Activated CD8-positive, alpha-beta T cell treated with anti-CD3 and anti-CD28 coated beads for 36 hours (primary cell): ENCODE measurements at regions not wholly inside any gene's neighbourhood (a gene's known extent, or its start where the extent isn't known, plus 50 kb on each side); places are given as distances from the start of the nearest gene placed in this dataset.

Experiments
- ATAC-seq: fragments of 200-7000 bp; cut with Tn5 transposase; one replicate; pipeline ENCODE4 v1.10.0; 2021; ENCODE audit warnings: mild to moderate bottlenecking, moderate library complexity
- CTCF ChIA-PET: fragments of 350-600 bp; sonication (Branson Sonifier 250); formaldehyde crosslinking; loops from one replicate; lab custom pipeline; 2021; ENCODE audit warnings: antibody characterized with exemption; lab: Charles Lee
- POLR2A ChIA-PET: fragments of 350-600 bp; sonication (Branson Sonifier 250); formaldehyde crosslinking; loops from one replicate; lab custom pipeline; 2021; ENCODE audit warnings: antibody characterized with exemption; lab: Charles Lee
- DNase-seq: peaks from one replicate; pipeline ENCODE4 v3.0.0-alpha.2; 2020
- H3K27ac Mint-ChIP-seq: one replicate; pipeline ENCODE4 v1.8.0; 2021; ENCODE audit warnings: mild to moderate bottlenecking, mixed read lengths
- H3K27me3 Mint-ChIP-seq: one replicate; pipeline ENCODE4 v1.8.0; 2021; ENCODE audit warnings: mixed read lengths
- H3K36me3 Mint-ChIP-seq: one replicate; pipeline ENCODE4 v1.8.0; 2021; ENCODE audit warnings: low read depth, mixed read lengths
- H3K4me1 Mint-ChIP-seq: one replicate; pipeline ENCODE4 v1.8.0; 2021; ENCODE audit warnings: low read depth, mixed read lengths
- H3K4me3 Mint-ChIP-seq: one replicate; pipeline ENCODE4 v1.8.0; 2021; ENCODE audit warnings: mild to moderate bottlenecking, moderate library complexity, mixed read lengths
- H3K9me3 Mint-ChIP-seq: one replicate; pipeline ENCODE4 v1.8.0; 2021; ENCODE audit warnings: mixed read lengths
- CTCF ChIP-seq: fragments of 200-600 bp; IDR thresholded peaks from one replicate; pipeline ENCODE4 v1.8.0; 2022; ENCODE audit warnings: antibody characterized with exemption, mild to moderate bottlenecking
- intact Hi-C: fragments of 100-400 bp; cut with micrococcal nuclease; formaldehyde crosslinking; loops from one replicate; pipeline ENCODE4 v1.10.0; 2022

GRCh38 chr16:76724181-76724580 lies 447.0 kb downstream of the CNTNAP4 start:
- H3K9me3 Mint-ChIP-seq: peaks cover 2% of the 10 kb centered on the region
- POLR2A ChIA-PET: no interaction called here
- intact Hi-C loops: no loop called here
- CTCF ChIA-PET: no interaction called here
- H3K36me3 Mint-ChIP-seq: no peaks in the 10 kb centered on the region
- H3K27me3 Mint-ChIP-seq: no peaks in the 10 kb centered on the region
- H3K4me1 Mint-ChIP-seq: no peaks in the 10 kb centered on the region
- ATAC-seq: no peak
- no peak for TF ChIP-seq CTCF
- no peak overlapping the region for H3K4me3 Mint-ChIP-seq
- no peak for DNase-seq
- no peak overlapping the region for H3K27ac Mint-ChIP-seq

- ChIA-PET POLR2A (no interaction called here), CTCF (no interaction called here)
- Mint-ChIP-seq H3K9me3 (no peaks in the 10 kb centered on the region), H3K27ac (no peak overlapping the region), H3K36me3 (no peaks in the 10 kb centered on the region), H3K4me1 (no peaks in the 10 kb centered on the region), H3K4me3 (no peak overlapping the region), H3K27me3 (no peaks in the 10 kb centered on the region)
- no peak for TF ChIP-seq CTCF
- intact Hi-C loops: no loop called here
- ATAC-seq: no peak
- no peak for DNase-seq
Observed at GRCh38 chr16:76729525-76729924, 452.3 kb downstream of the CNTNAP4 start.

GRCh38 chr16:76732894-76733293 lies 455.7 kb downstream of the CNTNAP4 start:
- ATAC-seq: no peak

GRCh38 chr16:76741623-76742022 lies 449.4 kb upstream of the MON1B start:
- no peak overlapping the region for H3K27ac Mint-ChIP-seq
- H3K4me1 Mint-ChIP-seq: no peaks in the 10 kb centered on the region
- H3K4me3 Mint-ChIP-seq: no peak overlapping the region
- H3K36me3 Mint-ChIP-seq: no peaks in the 10 kb centered on the region
- H3K27me3 Mint-ChIP-seq: no peaks in the 10 kb centered on the region
- no peak for DNase-seq
- no peak for ATAC-seq
- intact Hi-C loops: no loop called here
- POLR2A ChIA-PET: no interaction called here
- no peak for TF ChIP-seq CTCF
- CTCF ChIA-PET: no interaction called here
- H3K9me3 Mint-ChIP-seq: peaks cover 18% of the 10 kb centered on the region

More at GRCh38 chr16:76732894-76733293, 455.7 kb downstream of the CNTNAP4 start:
- POLR2A ChIA-PET: no interaction called here
- no peak overlapping the region for H3K27ac Mint-ChIP-seq
- no peaks in the 10 kb centered on the region for H3K4me1 Mint-ChIP-seq
- peaks cover 3% of the 10 kb centered on the region for H3K9me3 Mint-ChIP-seq
- no peaks in the 10 kb centered on the region for H3K36me3 Mint-ChIP-seq
- intact Hi-C loops: no loop called here
- no peak for TF ChIP-seq CTCF
- H3K27me3 Mint-ChIP-seq: no peaks in the 10 kb centered on the region
- H3K4me3 Mint-ChIP-seq: no peak overlapping the region
- CTCF ChIA-PET: no interaction called here
- no peak for DNase-seq

GRCh38 chr16:76748461-76749348 lies 442.3 kb upstream of the MON1B start:
- no peak for DNase-seq
- POLR2A ChIA-PET: no interaction called here

More at GRCh38 chr16:76748461-76749348, 442.3 kb upstream of the MON1B start:
- CTCF ChIA-PET: no interaction called here
- Mint-ChIP-seq H3K4me3 (no peak overlapping the region), H3K27me3 (no peaks in the 10 kb centered on the region), H3K4me1 (no peaks in the 10 kb centered on the region), H3K9me3 (peaks cover 8% of the 10 kb centered on the region), H3K36me3 (no peaks in the 10 kb centered on the region), H3K27ac (no peak overlapping the region)
- no peak for ATAC-seq
- TF ChIP-seq CTCF: no peak
- intact Hi-C loops: no loop called here
